GM18502 (cell line): ENCODE measurements at regions not wholly inside any gene's neighbourhood (a gene's known extent, or its start where the extent isn't known, plus 50 kb on each side); places are given as distances from the start of the nearest gene placed in this dataset.
"Not testable (repeated sequence)": the region's sequence is repeated elsewhere in the genome, so short reads cannot be mapped to it uniquely, and the experiment has no call there.

Source experiments
- ATAC-seq: cut with Tn5 transposase; IDR thresholded peaks from one replicate; pipeline ENCODE4 v1.9.1; 2021; ENCODE audit warnings: mild to moderate bottlenecking; ENCODE audit not compliant: unreplicated experiment, poor library complexity

GRCh38 chr5:135186662-135187522, 152.9 kb upstream of the PITX1 start:
- no peak for ATAC-seq

DNA sequence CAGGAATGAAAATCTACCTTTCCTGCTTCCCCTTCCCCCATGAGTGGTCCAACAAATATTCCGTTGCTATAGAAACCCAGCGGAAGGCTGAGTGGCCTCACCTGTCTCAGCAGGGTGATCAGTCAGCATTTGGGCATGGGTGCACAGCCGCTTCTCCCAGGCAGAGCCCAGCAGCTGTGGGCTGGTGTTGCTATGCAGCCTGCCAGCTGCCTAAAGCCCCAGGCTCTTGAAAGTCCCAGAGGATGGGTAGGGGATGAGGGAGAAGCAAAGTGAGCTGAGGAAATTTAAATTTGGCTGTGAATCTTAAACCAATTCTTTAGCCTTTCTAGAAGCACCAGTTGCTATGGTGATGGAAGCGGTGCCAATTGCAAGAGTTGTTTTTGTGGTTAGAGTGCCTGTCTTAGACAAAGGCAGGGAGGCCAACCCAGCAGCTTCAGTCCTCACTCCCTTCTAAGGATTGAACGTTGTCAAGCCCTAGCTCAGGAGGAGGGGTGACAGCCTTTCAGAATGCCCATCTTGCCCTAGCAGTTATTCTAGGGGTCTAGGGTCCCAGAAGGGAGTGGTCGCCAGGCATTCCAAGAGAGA, 151.5 kb upstream of the PITX1 start:
- ATAC-seq = no peak

GRCh38 chr5:135184646-135185045, 150.6 kb upstream of the PITX1 start:
- ATAC-seq = no peak

GRCh38 chr5:135183464-135183863, 149.4 kb upstream of the PITX1 start:
- no peak for ATAC-seq

- ATAC-seq = no peak
These were observed 148.6 kb upstream of the PITX1 start for GRCh38 chr5:135182675-135183074.

DNA sequence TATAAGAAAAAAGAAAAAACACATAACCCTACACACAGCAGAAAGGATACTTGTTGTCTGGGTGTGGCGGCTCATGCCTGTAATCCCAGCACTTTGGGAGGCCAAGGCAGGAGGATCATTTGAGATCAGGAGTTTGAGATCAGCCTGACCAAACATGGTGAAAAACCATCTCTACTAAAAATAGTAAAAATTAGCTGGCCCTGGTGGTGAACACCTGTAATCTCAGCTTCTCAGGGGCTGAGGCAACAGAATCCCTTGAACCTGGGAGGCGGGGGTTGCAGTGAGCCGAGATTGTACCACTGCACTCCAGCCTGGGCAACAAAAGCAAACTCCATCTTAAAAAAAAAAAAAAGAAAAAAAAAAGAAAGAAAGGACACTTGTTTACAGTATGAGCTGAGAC, 147.6 kb upstream of the PITX1 start:
- no peak for ATAC-seq

- no peak for ATAC-seq
These were observed 145.4 kb upstream of the PITX1 start for GRCh38 chr5:135179308-135179980.

- ATAC-seq = no peak
These were observed 144.6 kb upstream of the PITX1 start for GRCh38 chr5:135178476-135179155.

GRCh38 chr5:135177591-135177990, 143.6 kb upstream of the PITX1 start:
- ATAC-seq = no peak

GRCh38 chr5:135176991-135177390, 143.0 kb upstream of the PITX1 start:
- no peak for ATAC-seq

DNA sequence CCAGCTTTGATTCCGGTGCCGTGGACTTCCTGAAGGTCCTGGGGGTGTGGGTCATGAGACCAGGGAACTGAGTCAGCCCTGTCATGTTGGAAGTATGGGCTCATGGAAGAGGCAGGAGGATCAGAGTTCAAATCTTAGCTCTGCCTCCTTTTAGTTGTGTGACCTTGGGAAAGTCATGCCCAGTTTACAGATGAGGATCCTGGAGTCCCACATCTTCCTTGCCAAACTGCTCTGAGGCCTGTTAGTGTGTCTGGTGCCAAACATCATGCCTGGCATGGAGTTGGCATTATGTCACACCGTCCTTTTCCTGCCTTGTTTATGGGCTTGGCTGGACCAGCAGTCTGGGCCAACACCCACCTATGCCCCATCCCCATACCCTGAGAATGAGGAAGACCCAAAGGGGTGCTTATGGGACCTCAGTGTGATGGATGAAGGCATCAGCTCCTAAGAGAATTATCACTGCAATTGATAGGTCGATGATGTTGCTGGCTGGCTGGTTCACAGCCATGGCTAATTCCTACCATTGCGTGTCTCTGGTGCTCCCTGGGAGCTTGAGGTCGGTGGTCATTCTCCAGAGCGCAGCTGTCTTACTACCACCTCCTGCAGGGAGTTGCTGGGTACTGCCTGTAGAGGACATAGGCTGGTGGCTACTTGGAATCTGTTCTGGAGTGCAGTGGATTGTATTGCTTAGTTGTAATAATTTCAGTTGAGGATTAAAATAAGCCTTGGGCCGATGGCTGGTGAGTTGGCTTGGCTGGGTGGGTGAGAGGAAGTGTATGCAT, 140.5 kb upstream of the PITX1 start:
- no peak for ATAC-seq

DNA sequence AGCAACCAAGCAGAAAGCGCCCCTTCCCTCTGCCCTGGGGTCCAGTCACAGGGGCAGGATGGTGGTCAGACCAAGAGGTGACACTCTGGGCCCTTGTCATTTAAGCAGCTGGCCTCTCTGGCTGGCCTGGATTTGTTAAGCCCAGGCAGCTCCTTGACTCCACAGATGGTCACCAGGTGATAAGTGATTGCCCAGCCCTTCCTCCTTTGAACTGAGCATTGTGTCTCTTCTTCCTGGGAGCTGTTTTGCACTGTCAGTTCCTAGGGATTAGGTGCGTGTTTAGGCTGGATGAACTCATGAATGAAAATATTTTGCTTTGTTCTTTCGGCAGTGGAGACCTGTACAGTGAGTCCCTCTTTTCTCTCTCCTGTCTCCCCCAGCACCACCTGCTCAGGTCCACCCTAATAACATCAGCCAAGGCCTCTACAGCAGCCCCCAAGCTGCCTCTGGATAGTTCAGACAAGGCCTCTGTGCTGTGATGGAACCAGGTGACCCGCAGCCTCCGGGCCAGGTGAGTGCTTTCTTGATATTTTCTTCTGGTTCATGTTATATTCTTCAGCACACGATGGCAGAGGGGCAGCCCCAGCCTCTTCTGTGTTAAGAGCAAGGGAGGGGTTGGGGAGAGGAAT, 139.7 kb upstream of the PITX1 start:
- ATAC-seq = no peak

DNA sequence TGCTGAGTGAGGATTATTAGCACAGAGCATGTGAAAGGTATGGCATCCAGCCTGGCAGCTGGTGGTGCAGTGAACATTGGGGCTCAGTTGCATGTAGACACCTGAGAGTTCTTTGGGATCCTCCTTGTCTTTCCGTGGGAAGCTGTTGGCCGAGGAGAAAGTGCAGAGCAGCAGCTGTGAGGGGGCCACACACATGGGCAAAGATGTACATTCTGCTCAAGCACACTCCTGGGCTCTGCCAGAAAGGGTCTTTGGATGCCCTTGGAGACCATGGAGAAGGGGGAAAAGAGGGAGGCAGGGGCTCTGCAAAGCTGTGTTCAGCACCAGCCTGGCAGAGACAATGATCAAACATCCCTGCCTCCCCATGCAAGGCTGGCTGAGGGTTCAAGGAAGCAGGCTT, 138.7 kb upstream of the PITX1 start:
- no peak for ATAC-seq

DNA sequence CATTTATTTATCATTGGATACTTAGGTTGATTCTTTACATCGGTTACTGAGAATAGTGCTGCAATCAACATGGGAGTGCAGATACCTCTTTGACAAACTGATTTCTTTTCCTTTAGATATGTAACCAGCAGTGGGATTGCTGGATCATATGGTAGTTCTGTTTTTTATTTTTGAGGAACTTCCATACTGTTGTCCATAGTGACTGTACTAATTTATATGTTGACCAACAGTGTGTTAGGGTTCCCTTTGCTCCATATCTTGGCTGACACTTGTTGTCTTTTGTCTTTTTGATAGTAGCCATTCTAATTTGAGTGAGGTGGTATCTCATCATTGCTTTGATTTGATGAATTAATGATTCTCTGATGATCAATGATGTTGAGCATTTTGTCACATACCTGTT, 137.3 kb upstream of the PITX1 start:
- no peak for ATAC-seq

- ATAC-seq = no peak
These were observed 136.5 kb upstream of the PITX1 start for GRCh38 chr5:135170500-135170899.

- ATAC-seq = no peak
These were observed 135.7 kb upstream of the PITX1 start for GRCh38 chr5:135169753-135170152.

DNA sequence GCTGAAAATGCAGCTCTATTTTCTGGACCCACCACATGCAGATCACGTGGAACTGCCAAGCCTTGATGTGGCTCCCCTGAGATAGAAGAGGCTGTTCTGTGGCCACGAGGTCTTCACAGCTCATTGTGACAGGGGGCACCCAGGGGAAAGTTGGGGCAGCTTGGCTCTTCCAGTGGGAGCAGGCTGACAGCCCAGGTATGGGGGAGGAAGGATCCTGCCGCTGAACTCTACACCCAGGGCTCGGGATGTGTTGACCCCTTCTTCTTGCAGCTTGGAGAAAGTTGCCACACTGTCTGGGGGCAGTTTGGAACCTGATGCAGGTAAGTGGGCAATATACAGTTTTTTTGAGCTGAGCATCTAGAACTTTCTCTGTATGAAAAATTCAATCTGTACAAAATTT, 133.6 kb upstream of the PITX1 start:
- ATAC-seq = no peak

DNA sequence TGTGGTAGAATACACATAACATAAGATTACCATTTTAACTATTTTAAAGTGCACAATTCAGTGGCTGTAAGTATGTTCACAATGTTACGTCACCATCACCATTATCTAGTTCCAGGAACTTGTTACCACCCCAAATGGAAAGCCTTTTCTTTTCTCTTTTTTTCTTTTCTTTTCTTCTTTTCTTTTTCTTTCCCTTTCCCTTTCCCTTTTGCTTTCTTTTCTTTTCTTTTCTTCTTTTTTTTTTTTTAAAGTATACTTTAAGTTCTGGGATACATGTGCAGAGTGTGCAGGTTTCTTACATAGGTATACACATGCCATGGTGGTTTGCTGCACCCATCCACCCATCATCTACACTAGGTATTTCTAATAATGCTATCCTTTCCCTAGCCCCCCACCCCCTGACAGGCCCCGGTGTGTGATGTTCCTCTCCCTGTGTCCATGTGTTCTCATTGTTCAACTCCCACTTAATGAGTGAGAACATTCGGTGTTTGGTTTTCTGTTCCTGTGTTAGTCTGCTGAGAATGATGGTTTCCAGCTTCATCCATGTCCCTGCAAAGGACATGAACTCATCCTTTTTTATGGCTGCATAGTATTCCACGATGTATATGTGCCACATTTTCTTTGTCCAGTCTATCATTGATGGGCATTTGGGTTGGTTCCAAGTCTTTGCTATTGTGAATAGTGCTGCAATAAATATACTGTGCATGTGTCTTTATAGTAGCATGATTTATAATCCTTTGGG, 131.0 kb upstream of the PITX1 start:
- ATAC-seq = not testable (repeated sequence)

- ATAC-seq = no peak
These were observed 129.9 kb upstream of the PITX1 start for GRCh38 chr5:135163964-135164363.
